ENCODE measurements at regions not wholly inside any gene's neighbourhood (a gene's known extent, or its start where the extent isn't known, plus 50 kb on each side); places are given as distances from the start of the nearest gene placed in this dataset.
"Not testable (repeated sequence)": the region's sequence is repeated elsewhere in the genome, so short reads cannot be mapped to it uniquely, and the experiment has no call there.

- Histone ChIP-seq H3K4me1 (ENCODE audit: insufficient read depth, low read length) (no peaks in the 10 kb centered on the region), H4K20me1 (ENCODE audit: insufficient read depth, low read length) (no peaks in the 10 kb centered on the region), H3K36me3 (ENCODE audit: insufficient read depth, low read length) (no peaks in the 10 kb centered on the region), H3K4me2 (ENCODE audit: insufficient read depth, low read length) (no peak overlapping the region), H3K9ac (ENCODE audit: low read depth, low read length) (no peak overlapping the region), H3K27ac (ENCODE audit: low read length) (no peak overlapping the region), H3K9me3 (ENCODE audit: insufficient read depth, low read length, severe bottlenecking) (no peaks in the 10 kb centered on the region), H3K79me2 (ENCODE audit: insufficient read depth, low read length) (no peaks in the 10 kb centered on the region), H2AFZ (ENCODE audit: low read depth, low read length) (no peak overlapping the region), H3K4me3 (ENCODE audit: low read depth in 1 of 2, low read length in 2 of 2) (no peak overlapping the region), H3K27me3 (ENCODE audit: insufficient read depth, low read length, poor library complexity) (no peaks in the 10 kb centered on the region)
- DNase-seq (no peak), ATAC-seq (ENCODE audit: insufficient read depth, low read depth) (no peak)
- no peak for TF ChIP-seq EZH2 (IDR thresholded peaks at IDR 0.05; ENCODE audit: borderline replicate concordance, low read depth, low read length, severe bottlenecking)
- TF ChIP-seq, protein P1, sequence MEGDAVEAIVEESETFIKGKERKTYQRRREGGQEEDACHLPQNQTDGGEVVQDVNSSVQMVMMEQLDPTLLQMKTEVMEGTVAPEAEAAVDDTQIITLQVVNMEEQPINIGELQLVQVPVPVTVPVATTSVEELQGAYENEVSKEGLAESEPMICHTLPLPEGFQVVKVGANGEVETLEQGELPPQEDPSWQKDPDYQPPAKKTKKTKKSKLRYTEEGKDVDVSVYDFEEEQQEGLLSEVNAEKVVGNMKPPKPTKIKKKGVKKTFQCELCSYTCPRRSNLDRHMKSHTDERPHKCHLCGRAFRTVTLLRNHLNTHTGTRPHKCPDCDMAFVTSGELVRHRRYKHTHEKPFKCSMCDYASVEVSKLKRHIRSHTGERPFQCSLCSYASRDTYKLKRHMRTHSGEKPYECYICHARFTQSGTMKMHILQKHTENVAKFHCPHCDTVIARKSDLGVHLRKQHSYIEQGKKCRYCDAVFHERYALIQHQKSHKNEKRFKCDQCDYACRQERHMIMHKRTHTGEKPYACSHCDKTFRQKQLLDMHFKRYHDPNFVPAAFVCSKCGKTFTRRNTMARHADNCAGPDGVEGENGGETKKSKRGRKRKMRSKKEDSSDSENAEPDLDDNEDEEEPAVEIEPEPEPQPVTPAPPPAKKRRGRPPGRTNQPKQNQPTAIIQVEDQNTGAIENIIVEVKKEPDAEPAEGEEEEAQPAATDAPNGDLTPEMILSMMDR (IDR thresholded peaks at IDR 0.05; ENCODE audit: borderline replicate concordance, extremely low read depth, low read length, poor library complexity, severe bottlenecking): no peak
Observed at GRCh38 chr13:24943136-24943535, 152.8 kb upstream of the PABPC3 start.

GRCh38 chr13:24944073-24944472, 151.9 kb upstream of the PABPC3 start:
- H3K27ac ChIP-seq (ENCODE audit: low read length); ATAC-seq (ENCODE audit: insufficient read depth, low read depth); H3K4me3 ChIP-seq (ENCODE audit: low read depth in 1 of 2, low read length in 2 of 2); H3K9ac ChIP-seq (ENCODE audit: low read depth, low read length); H3K9me3 ChIP-seq (ENCODE audit: insufficient read depth, low read length, severe bottlenecking); H4K20me1 ChIP-seq (ENCODE audit: insufficient read depth, low read length); H3K36me3 ChIP-seq (ENCODE audit: insufficient read depth, low read length); DNase-seq; H3K79me2 ChIP-seq (ENCODE audit: insufficient read depth, low read length); H3K4me1 ChIP-seq (ENCODE audit: insufficient read depth, low read length); H3K4me2 ChIP-seq (ENCODE audit: insufficient read depth, low read length); H3K27me3 ChIP-seq (ENCODE audit: insufficient read depth, low read length, poor library complexity); H2AFZ ChIP-seq (ENCODE audit: low read depth, low read length): not testable (repeated sequence)

DNA sequence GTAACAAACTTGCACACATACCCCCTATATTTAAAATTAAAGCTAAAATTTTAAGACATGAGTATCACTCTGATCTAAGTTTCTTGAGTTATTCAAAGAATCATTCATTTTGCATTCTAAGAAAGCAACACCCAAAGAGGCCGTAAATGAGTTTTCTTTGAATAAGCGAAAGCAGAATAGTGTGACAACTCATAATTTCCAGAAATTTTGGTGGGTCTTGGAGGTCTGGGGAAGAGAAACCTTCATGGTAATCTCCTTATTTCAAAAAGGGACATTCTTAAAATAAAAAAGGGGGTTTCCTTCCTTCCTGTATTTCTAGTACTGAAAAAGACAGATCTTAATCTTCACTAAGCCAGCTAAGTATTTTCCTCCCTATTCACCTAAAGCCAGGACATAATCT, 147.0 kb upstream of the PABPC3 start:
- not testable (repeated sequence) for H3K9me3 ChIP-seq (ENCODE audit: insufficient read depth, low read length, severe bottlenecking); H3K4me3 ChIP-seq (ENCODE audit: low read depth in 1 of 2, low read length in 2 of 2); H3K79me2 ChIP-seq (ENCODE audit: insufficient read depth, low read length); H3K36me3 ChIP-seq (ENCODE audit: insufficient read depth, low read length); H3K9ac ChIP-seq (ENCODE audit: low read depth, low read length); H3K27ac ChIP-seq (ENCODE audit: low read length); H4K20me1 ChIP-seq (ENCODE audit: insufficient read depth, low read length); H3K27me3 ChIP-seq (ENCODE audit: insufficient read depth, low read length, poor library complexity); H2AFZ ChIP-seq (ENCODE audit: low read depth, low read length); DNase-seq; H3K4me2 ChIP-seq (ENCODE audit: insufficient read depth, low read length); H3K4me1 ChIP-seq (ENCODE audit: insufficient read depth, low read length); ATAC-seq (ENCODE audit: insufficient read depth, low read depth)

- not testable (repeated sequence) for H3K4me2 ChIP-seq (ENCODE audit: insufficient read depth, low read length); ATAC-seq (ENCODE audit: insufficient read depth, low read depth); H2AFZ ChIP-seq (ENCODE audit: low read depth, low read length); H3K4me1 ChIP-seq (ENCODE audit: insufficient read depth, low read length); H3K9me3 ChIP-seq (ENCODE audit: insufficient read depth, low read length, severe bottlenecking); H3K79me2 ChIP-seq (ENCODE audit: insufficient read depth, low read length); H4K20me1 ChIP-seq (ENCODE audit: insufficient read depth, low read length); H3K27me3 ChIP-seq (ENCODE audit: insufficient read depth, low read length, poor library complexity); H3K9ac ChIP-seq (ENCODE audit: low read depth, low read length); H3K4me3 ChIP-seq (ENCODE audit: low read depth in 1 of 2, low read length in 2 of 2); H3K36me3 ChIP-seq (ENCODE audit: insufficient read depth, low read length); H3K27ac ChIP-seq (ENCODE audit: low read length); DNase-seq
Observed at GRCh38 chr13:24950611-24951010, 145.3 kb upstream of the PABPC3 start.

DNA sequence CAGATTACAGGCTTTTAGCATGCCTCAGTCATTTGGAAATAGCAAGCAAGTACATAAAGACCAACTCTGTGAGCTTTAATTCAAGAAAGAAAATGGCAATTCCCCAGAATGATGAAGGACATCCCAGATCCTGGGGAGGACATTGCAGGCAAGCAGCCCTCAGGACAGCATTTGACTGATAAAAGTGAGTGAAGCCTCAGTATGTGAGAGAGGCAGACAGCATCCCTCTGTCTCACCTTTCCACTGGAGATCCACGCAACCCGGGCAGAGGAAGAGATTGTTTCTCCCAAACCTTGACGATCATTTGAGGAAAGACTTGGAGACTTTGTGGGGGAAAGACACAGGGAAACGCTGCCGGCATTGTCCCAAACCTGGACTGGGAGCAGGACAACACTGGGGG, 128.0 kb upstream of the PABPC3 start:
- not testable (repeated sequence) for H3K27me3 ChIP-seq (ENCODE audit: insufficient read depth, low read length, poor library complexity); H4K20me1 ChIP-seq (ENCODE audit: insufficient read depth, low read length); H3K79me2 ChIP-seq (ENCODE audit: insufficient read depth, low read length); H3K4me3 ChIP-seq (ENCODE audit: low read depth in 1 of 2, low read length in 2 of 2); DNase-seq; H3K4me2 ChIP-seq (ENCODE audit: insufficient read depth, low read length); H3K4me1 ChIP-seq (ENCODE audit: insufficient read depth, low read length); H3K9me3 ChIP-seq (ENCODE audit: insufficient read depth, low read length, severe bottlenecking); H3K36me3 ChIP-seq (ENCODE audit: insufficient read depth, low read length); ATAC-seq (ENCODE audit: insufficient read depth, low read depth); H3K9ac ChIP-seq (ENCODE audit: low read depth, low read length); H2AFZ ChIP-seq (ENCODE audit: low read depth, low read length); H3K27ac ChIP-seq (ENCODE audit: low read length)
